Endodermal cell (in vitro differentiated cells): ENCODE measurements at regions not wholly inside any gene's neighbourhood (a gene's known extent, or its start where the extent isn't known, plus 50 kb on each side); places are given as distances from the start of the nearest gene placed in this dataset.

Source experiments
- DNase-seq: peaks from one replicate; pipeline ENCODE4 v3.0.0-alpha.2; 2017
- H3K27ac ChIP-seq: 2 replicates; pipeline ENCODE4 v1.5.1; 2013; ENCODE audit warnings: mild to moderate bottlenecking, low read depth, low read length, moderate library complexity
- H3K27me3 ChIP-seq: 2 replicates; pipeline ENCODE4 v1.6.1; 2013; ENCODE audit warnings: mild to moderate bottlenecking, low read length, moderate library complexity; ENCODE audit not compliant: insufficient read depth, control insufficient read depth, poor library complexity, severe bottlenecking
- H3K36me3 ChIP-seq: 2 replicates; pipeline ENCODE4 v1.7.0; 2013; ENCODE audit warnings: mild to moderate bottlenecking, low read length, moderate library complexity; ENCODE audit not compliant: control insufficient read depth, insufficient read depth
- H3K4me1 ChIP-seq: one replicate; pipeline ENCODE4 v1.7.0; 2013; ENCODE audit warnings: low read length; ENCODE audit not compliant: control insufficient read depth, insufficient read depth
- H3K4me3 ChIP-seq: 2 replicates; pipeline ENCODE4 v1.5.1; 2013; ENCODE audit warnings: mild to moderate bottlenecking, low read length, moderate library complexity
- H3K9ac ChIP-seq: 2 replicates; pipeline ENCODE4 v1.6.1; 2013; ENCODE audit warnings: mild to moderate bottlenecking, low read length, moderate library complexity; ENCODE audit not compliant: poor library complexity, severe bottlenecking; ENCODE audit errors: extremely low read depth
- H3K9me3 ChIP-seq: 2 replicates; pipeline ENCODE4 v1.6.1; 2013; ENCODE audit warnings: mild to moderate bottlenecking, low read length, moderate library complexity; ENCODE audit not compliant: control insufficient read depth
- H3K27ac Mint-ChIP-seq: 2 replicates; pipeline ENCODE4 v1.8.0; 2020; ENCODE audit warnings: mixed read lengths
- H3K27me3 Mint-ChIP-seq: 2 replicates; pipeline ENCODE4 v1.8.0; 2021; ENCODE audit warnings: mild to moderate bottlenecking, mixed read lengths; ENCODE audit not compliant: insufficient read depth
- H3K36me3 Mint-ChIP-seq: 2 replicates; pipeline ENCODE4 v1.8.0; 2020; ENCODE audit warnings: low read depth, mixed read lengths
- H3K4me1 Mint-ChIP-seq: 2 replicates; pipeline ENCODE4 v1.8.0; 2020; ENCODE audit warnings: mixed read lengths
- H3K4me3 Mint-ChIP-seq: 2 replicates; pipeline ENCODE4 v1.8.0; 2020; ENCODE audit warnings: mild to moderate bottlenecking, moderate library complexity, mixed read lengths
- H3K9me3 Mint-ChIP-seq: 2 replicates; pipeline ENCODE4 v1.8.0; 2020; ENCODE audit warnings: mild to moderate bottlenecking, mixed read lengths
- WGBS, 2 experiments: methylation state at CpG; one replicate each; pipeline versions ENCODE4 v1.1.5 to v1.1.7; 2013; ENCODE audit warnings: missing lambda C conversion rate in 2 of 2, mixed read lengths in 1 of 2; ENCODE audit not compliant: insufficient coverage in 1 of 2, insufficient read length in 1 of 2; 5-methylcytosine and 5-hydroxymethylcytosine counted together
- TF ChIP-seq, protein P1 (sequence below): fragments of 200-600 bp; sonication (generic); conservative IDR thresholded peaks from 2 replicates; pipeline ENCODE4 v1.5.0; 2021; ENCODE audit warnings: antibody characterized with exemption, mild to moderate bottlenecking

DNA sequence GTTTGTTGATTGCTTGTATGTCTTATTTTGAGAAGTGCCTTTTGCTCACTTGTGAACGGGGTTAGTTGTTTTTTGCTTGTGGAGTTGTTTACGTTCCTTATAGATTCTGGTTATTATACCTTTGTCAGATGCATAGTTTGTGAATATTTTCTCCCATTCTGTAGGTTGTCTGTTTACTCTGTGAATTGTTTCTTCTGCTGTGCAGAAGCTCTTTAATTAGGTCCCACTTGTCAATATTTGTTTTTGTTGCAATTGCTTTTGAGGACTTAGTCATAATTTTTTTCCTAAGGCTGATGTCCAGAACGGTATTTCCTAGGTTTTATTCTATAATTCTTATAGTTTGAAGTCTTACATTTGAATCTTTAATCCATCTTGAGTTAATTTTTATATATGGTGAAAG, 285.3 kb upstream of the GADL1 start:
- TF ChIP-seq, protein P1, sequence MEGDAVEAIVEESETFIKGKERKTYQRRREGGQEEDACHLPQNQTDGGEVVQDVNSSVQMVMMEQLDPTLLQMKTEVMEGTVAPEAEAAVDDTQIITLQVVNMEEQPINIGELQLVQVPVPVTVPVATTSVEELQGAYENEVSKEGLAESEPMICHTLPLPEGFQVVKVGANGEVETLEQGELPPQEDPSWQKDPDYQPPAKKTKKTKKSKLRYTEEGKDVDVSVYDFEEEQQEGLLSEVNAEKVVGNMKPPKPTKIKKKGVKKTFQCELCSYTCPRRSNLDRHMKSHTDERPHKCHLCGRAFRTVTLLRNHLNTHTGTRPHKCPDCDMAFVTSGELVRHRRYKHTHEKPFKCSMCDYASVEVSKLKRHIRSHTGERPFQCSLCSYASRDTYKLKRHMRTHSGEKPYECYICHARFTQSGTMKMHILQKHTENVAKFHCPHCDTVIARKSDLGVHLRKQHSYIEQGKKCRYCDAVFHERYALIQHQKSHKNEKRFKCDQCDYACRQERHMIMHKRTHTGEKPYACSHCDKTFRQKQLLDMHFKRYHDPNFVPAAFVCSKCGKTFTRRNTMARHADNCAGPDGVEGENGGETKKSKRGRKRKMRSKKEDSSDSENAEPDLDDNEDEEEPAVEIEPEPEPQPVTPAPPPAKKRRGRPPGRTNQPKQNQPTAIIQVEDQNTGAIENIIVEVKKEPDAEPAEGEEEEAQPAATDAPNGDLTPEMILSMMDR: no peak
- no peaks in the 10 kb centered on the region for H3K27me3 ChIP-seq
- no peak overlapping the region for H3K4me3 ChIP-seq
- Mint-ChIP-seq H3K27me3 (no peaks in the 10 kb centered on the region), H3K4me3 (no peak overlapping the region), H3K27ac (no peak overlapping the region), H3K4me1 (no peaks in the 10 kb centered on the region), H3K9me3 (no peaks in the 10 kb centered on the region), H3K36me3 (no peaks in the 10 kb centered on the region)
- H3K9ac ChIP-seq: no peak overlapping the region
- no peaks in the 10 kb centered on the region for H3K4me1 ChIP-seq
- H3K9me3 ChIP-seq: no peaks in the 10 kb centered on the region
- H3K27ac ChIP-seq: no peak overlapping the region
- no peak for DNase-seq
- 86 to 94% methylated on average over 1 to 3 of the region's 3 CpGs for WGBS, 2 experiments
- no peaks in the 10 kb centered on the region for H3K36me3 ChIP-seq

DNA sequence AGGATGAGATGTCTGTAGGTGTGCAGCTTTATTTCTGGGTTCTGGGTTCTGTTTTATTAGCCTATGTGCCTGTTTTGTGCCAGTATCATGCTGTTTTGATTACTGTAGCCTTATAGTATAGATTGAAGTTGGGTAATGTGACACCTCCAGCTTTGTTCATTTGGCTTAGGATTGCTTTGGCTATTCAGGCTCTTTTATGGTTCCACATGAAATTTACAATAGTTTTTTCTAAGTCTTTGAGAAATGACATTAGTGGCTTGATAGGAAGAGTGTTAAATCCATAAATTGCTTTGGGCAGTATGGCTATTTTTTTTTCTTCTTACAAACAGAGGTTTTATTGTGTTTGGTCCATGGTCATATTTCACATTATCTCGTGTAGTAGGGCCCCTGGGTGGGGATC, 285.8 kb upstream of the GADL1 start:
- H3K4me3 Mint-ChIP-seq: no peak overlapping the region
- DNase-seq: no peak
- Histone ChIP-seq H3K27ac (no peak overlapping the region), H3K9ac (no peak overlapping the region), H3K9me3 (no peaks in the 10 kb centered on the region), H3K4me3 (no peak overlapping the region), H3K36me3 (no peaks in the 10 kb centered on the region), H3K27me3 (no peaks in the 10 kb centered on the region), H3K4me1 (no peaks in the 10 kb centered on the region)
- TF ChIP-seq, protein P1: no peak
- H3K36me3 Mint-ChIP-seq: no peaks in the 10 kb centered on the region
- peaks cover 1% of the 10 kb centered on the region for H3K4me1 Mint-ChIP-seq
- no peak overlapping the region for H3K27ac Mint-ChIP-seq
- no peaks in the 10 kb centered on the region for H3K27me3 Mint-ChIP-seq
- 81% methylated on average over 1 of the region's 1 CpG; no CpG with 5 or more reads in 1 of the 2 experiments for WGBS, 2 experiments
- no peaks in the 10 kb centered on the region for H3K9me3 Mint-ChIP-seq

DNA sequence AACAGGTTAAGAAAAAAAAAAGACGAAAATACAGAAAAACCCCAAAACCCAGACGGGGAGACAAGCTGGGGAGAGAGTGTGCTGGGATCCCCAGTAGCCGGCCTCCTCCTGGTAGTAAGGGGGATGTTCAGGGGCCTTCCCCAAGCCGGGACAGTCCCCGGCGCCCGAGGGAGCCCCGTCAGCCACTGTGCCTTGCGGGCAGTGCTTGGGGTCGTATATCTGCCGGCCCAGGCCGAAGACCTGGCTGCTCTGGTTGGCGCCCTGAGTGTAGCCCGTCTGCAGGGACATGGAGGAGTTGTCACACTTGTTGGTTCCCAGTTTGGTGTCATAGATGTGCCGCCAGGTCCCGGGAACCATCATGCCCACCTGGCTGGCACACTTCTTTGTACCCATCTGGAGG, 287.2 kb upstream of the GADL1 start:
- Mint-ChIP-seq H3K4me1 (peaks cover 11% of the 10 kb centered on the region), H3K9me3 (no peaks in the 10 kb centered on the region), H3K27ac (no peak overlapping the region), H3K4me3 (no peak overlapping the region), H3K36me3 (no peaks in the 10 kb centered on the region), H3K27me3 (no peaks in the 10 kb centered on the region)
- Histone ChIP-seq H3K4me3 (no peak overlapping the region), H3K27me3 (no peaks in the 10 kb centered on the region), H3K4me1 (no peaks in the 10 kb centered on the region), H3K36me3 (no peaks in the 10 kb centered on the region), H3K9ac (no peak overlapping the region), H3K9me3 (no peaks in the 10 kb centered on the region), H3K27ac (no peak overlapping the region)
- 92 to 94% methylated on average over 8 to 16 of the region's 16 CpGs for WGBS, 2 experiments
- DNase-seq: no peak
- TF ChIP-seq, protein P1: no peak
